ENCODE measurements at regions not wholly inside any gene's neighbourhood (a gene's known extent, or its start where the extent isn't known, plus 50 kb on each side); places are given as distances from the start of the nearest gene placed in this dataset.

DNA sequence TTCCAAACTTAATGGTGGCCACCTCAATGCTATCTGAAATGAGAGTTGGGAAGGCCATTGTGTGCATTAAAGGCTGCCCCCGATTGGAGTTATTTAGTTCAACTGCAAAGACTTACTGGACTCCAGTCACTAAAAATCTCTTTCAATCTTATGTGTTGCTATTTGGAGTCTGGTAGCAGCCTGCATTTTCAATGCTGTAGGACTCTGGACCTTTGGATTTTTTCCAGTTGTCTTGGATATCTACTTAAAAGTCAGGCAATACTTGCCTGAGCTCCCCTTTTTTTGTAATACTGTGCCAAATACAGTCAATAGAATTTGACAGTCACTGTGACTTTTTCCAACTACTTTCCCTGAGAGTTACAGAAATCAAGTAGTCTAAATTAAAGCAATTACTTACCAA is 281.9 kb downstream of the TRIB2 start:
- TF ChIP-seq EP300 (IDR thresholded peaks at IDR 0.05; ENCODE audit: borderline replicate concordance) (no peak), TAF1 (IDR thresholded peaks at IDR 0.05; ENCODE audit: low read depth) (no peak), TEAD4 (IDR thresholded peaks at IDR 0.05) (no peak), CEBPB (IDR thresholded peaks at IDR 0.05) (no peak), FOXM1 (IDR thresholded peaks at IDR 0.05; ENCODE audit: borderline replicate concordance, low read depth) (no peak)

Data from Ishikawa (cell line).